Activated naive CD4-positive, alpha-beta T cell treated with anti-CD3 and anti-CD28 coated beads, Interleukin-2, amount 50 U/mL, for 72 hours (primary cell): ENCODE measurements at regions not wholly inside any gene's neighbourhood (a gene's known extent, or its start where the extent isn't known, plus 50 kb on each side); places are given as distances from the start of the nearest gene placed in this dataset.

Experiments
- ATAC-seq, 2 donors: fragments of 150-1000 bp; cut with Tn5 transposase; 2 replicates each; pipeline ENCODE4 v1.10.0; 2021; ENCODE audit warnings: mild to moderate bottlenecking in 2 of 2, moderate library complexity in 2 of 2
- DNase-seq, 2 donors: peaks; one replicate each; pipeline ENCODE4 v3.0.0; 2021 to 2022; ENCODE audit warnings: low spot score in 2 of 2
- H3K27ac Mint-ChIP-seq, 2 donors: one replicate each; pipeline ENCODE4 v1.8.0; 2022; ENCODE audit warnings: mild to moderate bottlenecking in 2 of 2, mixed read lengths in 2 of 2
- H3K36me3 Mint-ChIP-seq, 2 donors: one replicate each; pipeline ENCODE4 v1.8.0; 2022; ENCODE audit warnings: mixed read lengths in 2 of 2
- H3K9me3 Mint-ChIP-seq, 2 donors: one replicate each; pipeline ENCODE4 v1.8.0; 2022; ENCODE audit warnings: mixed read lengths in 2 of 2

- ATAC-seq = no peak
- Mint-ChIP-seq H3K36me3 (no peaks in the 10 kb centered on the region), H3K27ac (no peak overlapping the region), H3K9me3 (no peaks in the 10 kb centered on the region)
- no peak for DNase-seq
Measured at GRCh38 chr17:73785958-73786743, 141.9 kb upstream of the SDK2 start.

- H3K9me3 Mint-ChIP-seq = no peaks in the 10 kb centered on the region
- DNase-seq (no peak), ATAC-seq (no peak)
- no peak overlapping the region for H3K27ac Mint-ChIP-seq
- no peaks in the 10 kb centered on the region for H3K36me3 Mint-ChIP-seq
Measured at GRCh38 chr17:73787076-73788059, 143.1 kb upstream of the SDK2 start.

DNA sequence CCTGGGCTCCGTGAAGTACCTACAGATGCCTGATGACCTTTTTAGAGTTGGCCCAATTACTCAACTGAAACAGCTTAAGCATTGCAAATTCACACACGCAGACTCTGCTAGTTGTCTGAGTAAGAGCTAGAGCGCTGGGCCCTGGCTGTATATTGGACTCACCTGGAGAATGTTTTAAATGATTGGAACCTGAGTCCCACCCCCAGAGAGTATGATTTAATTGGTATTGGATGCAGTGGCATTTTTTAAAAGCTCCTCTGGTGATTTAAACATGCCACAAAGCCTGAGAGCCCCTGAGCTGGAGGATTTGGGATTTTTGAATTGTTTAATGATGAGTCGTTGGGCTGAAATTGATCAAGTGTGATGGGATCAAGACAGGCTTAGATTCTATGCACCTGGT, 143.9 kb upstream of the SDK2 start:
- ATAC-seq (no peak), DNase-seq (no peak)
- no peaks in the 10 kb centered on the region for H3K36me3 Mint-ChIP-seq
- H3K9me3 Mint-ChIP-seq = no peaks in the 10 kb centered on the region
- no peak overlapping the region for H3K27ac Mint-ChIP-seq

- Mint-ChIP-seq H3K36me3 (no peaks in the 10 kb centered on the region), H3K27ac (no peak overlapping the region), H3K9me3 (no peaks in the 10 kb centered on the region)
- DNase-seq = no peak
- no peak for ATAC-seq
Measured at GRCh38 chr17:73791121-73791520, 146.9 kb upstream of the SDK2 start.

DNA sequence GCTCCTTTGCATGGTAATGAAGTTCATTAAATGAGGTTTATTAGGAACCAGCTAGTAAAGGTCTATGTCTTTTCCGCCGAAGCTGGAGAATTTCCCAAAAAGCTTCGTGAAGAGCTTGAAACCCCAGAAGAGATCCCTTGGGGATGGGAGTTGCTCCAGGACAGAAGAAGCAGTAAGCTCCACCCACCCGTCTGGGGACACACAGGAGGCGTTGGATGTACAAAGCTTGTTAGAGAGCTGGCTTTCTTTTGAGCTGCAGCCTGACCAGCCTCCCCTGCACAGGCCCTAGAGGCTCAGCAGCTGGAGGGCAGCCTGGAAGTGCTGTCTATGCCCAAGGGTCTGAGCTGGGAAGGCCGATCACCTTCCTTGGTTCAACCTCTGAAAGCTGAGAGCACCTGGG, 147.4 kb upstream of the SDK2 start:
- H3K9me3 Mint-ChIP-seq = no peaks in the 10 kb centered on the region
- no peaks in the 10 kb centered on the region for H3K36me3 Mint-ChIP-seq
- no peak for ATAC-seq
- DNase-seq = no peak
- no peak overlapping the region for H3K27ac Mint-ChIP-seq

GRCh38 chr17:73792994-73793393, 148.7 kb upstream of the SDK2 start:
- Mint-ChIP-seq H3K9me3 (no peaks in the 10 kb centered on the region), H3K36me3 (no peaks in the 10 kb centered on the region), H3K27ac (no peak overlapping the region)
- ATAC-seq = no peak
- no peak for DNase-seq

- Mint-ChIP-seq H3K27ac (no peak overlapping the region), H3K36me3 (no peaks in the 10 kb centered on the region), H3K9me3 (no peaks in the 10 kb centered on the region)
- ATAC-seq (no peak), DNase-seq (no peak)
Measured at GRCh38 chr17:73794336-73794735, 150.1 kb upstream of the SDK2 start.

- no peaks in the 10 kb centered on the region for H3K9me3 Mint-ChIP-seq
- H3K36me3 Mint-ChIP-seq = no peaks in the 10 kb centered on the region
- no peak overlapping the region for H3K27ac Mint-ChIP-seq
Measured at GRCh38 chr17:73795730-73796129, 151.5 kb upstream of the SDK2 start.

DNA sequence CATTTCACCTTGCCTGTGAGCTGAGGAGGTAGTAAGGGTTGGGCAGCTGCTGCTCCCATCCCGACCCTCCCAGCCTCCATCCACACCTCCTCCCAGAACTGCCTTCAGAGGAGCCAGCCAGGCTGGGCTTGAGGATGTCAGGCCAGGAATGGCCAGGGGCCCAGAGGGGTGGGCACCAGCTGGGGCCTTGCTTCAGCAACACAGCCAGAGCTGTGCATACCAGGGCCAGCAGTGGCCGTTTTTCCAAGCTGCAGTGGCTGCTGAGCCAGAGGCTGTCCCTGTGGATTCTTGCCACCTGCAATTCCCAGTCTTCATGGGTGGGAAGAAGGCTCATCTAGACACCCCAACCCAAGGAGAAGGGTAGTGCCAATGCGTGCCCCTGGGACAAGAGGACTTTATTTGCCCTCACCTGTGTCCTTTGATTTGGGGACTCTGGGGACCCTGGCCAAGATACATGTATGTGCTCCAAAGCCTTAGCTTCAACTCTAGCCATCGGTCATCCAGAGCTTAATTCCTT, 153.4 kb upstream of the SDK2 start:
- peaks cover 1 to 7% of the 10 kb centered on the region in 2 donors for H3K9me3 Mint-ChIP-seq
- ATAC-seq = no peak
- no peak for DNase-seq
- peaks cover under 1 to 5% of the 10 kb centered on the region in 2 donors for H3K36me3 Mint-ChIP-seq
- no peak overlapping the region for H3K27ac Mint-ChIP-seq

More at GRCh38 chr17:73795730-73796129, 151.5 kb upstream of the SDK2 start:
- no peak for ATAC-seq
- no peak for DNase-seq

- ATAC-seq (no peak), DNase-seq (no peak)
- no peak overlapping the region for H3K27ac Mint-ChIP-seq
- peaks cover 6 to 13% of the 10 kb centered on the region in 2 donors for H3K9me3 Mint-ChIP-seq
- peaks cover 6 to 9% of the 10 kb centered on the region in 2 donors for H3K36me3 Mint-ChIP-seq
Measured at GRCh38 chr17:73798111-73798748, 154.0 kb upstream of the SDK2 start.

GRCh38 chr17:73799096-73799495, 154.9 kb upstream of the SDK2 start:
- no peak for ATAC-seq
- H3K9me3 Mint-ChIP-seq = peaks cover 6 to 14% of the 10 kb centered on the region in 2 donors
- no peak for DNase-seq
- H3K36me3 Mint-ChIP-seq = peaks cover 9 to 10% of the 10 kb centered on the region in 2 donors
- H3K27ac Mint-ChIP-seq = no peak overlapping the region

GRCh38 chr17:73799781-73800627, 155.8 kb upstream of the SDK2 start:
- H3K36me3 Mint-ChIP-seq = peaks cover 9 to 10% of the 10 kb centered on the region in 2 donors
- DNase-seq (no peak), ATAC-seq (no peak)
- peaks cover 6 to 16% of the 10 kb centered on the region in 2 donors for H3K9me3 Mint-ChIP-seq
- peak overlapping the region in 1 of 2 donors; percentile 14 for H3K27ac Mint-ChIP-seq

DNA sequence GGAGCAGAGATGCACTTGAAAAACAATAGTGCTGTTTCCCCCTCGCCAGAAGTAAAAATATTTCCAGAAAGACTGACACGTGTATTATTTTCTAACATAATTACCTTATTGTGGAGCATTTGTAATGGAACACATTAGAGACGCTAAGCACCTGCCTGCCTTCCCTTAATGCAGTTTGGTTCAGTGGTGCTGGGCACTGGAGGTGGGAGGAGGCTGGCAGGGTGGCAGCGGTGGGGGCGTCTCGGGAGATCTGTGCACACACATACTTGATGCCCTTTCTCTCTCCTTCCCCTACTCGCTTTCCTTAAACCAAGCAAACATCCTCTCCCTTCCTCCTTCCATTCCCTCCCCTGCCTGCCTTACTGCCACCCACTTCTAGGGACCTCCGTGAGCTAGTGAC, 156.6 kb upstream of the SDK2 start:
- no peak for ATAC-seq
- H3K27ac Mint-ChIP-seq = no peak overlapping the region
- no peak for DNase-seq
- peaks cover 12 to 25% of the 10 kb centered on the region in 2 donors for H3K9me3 Mint-ChIP-seq
- H3K36me3 Mint-ChIP-seq = peaks cover 10 to 14% of the 10 kb centered on the region in 2 donors

DNA sequence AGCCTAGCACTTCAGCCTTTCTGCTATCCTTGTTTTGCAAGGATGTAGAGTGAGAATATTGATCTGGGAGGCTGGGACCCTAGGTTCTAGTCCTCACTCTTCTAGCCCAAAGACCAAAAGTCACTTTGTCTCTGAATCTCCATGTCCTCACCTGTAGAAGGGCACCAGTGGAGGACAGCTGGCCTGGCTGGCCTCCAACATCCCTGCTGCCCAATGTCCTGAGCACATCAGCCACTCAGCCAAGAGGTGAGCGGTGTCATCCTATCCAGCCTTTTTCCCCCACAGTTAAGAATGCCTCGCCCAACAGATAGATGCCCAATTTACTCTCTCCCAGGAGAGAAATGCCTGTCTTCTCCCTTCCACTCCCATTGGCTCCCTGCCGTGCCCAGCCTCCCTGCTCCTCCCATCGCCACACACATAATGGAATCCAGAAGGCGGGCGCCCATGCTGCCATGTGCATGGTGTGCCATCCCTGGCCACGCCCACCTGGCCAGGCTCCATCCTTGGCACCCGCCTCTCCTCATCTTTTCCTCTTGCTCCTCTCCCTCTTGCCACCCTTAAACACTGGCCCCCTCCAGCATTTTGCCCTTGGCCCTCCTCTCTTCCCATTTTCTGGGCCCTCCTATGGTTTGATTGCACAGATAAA, 157.3 kb upstream of the SDK2 start:
- ATAC-seq (no peak), DNase-seq (no peak)
- Mint-ChIP-seq H3K27ac (peak overlapping the region in 1 of 2 donors; percentile 39), H3K36me3 (peaks cover 10 to 14% of the 10 kb centered on the region in 2 donors), H3K9me3 (peaks cover 12 to 25% of the 10 kb centered on the region in 2 donors)

- H3K9me3 Mint-ChIP-seq = peaks cover 12 to 25% of the 10 kb centered on the region in 2 donors
- peak overlapping the region in 1 of 2 donors; percentile 39 for H3K27ac Mint-ChIP-seq
- no peak for ATAC-seq
- peaks cover 10 to 14% of the 10 kb centered on the region in 2 donors for H3K36me3 Mint-ChIP-seq
- DNase-seq = no peak
Measured at GRCh38 chr17:73802314-73802713, 158.1 kb upstream of the SDK2 start.
